ENCODE measurements at regions not wholly inside any gene's neighbourhood (a gene's known extent, or its start where the extent isn't known, plus 50 kb on each side); places are given as distances from the start of the nearest gene placed in this dataset.

- in situ Hi-C loops (cut with HindIII; ENCODE audit: low pct_ligation_motif_present, low sequenced_read_pairs) = no loop called here
- no peak overlapping the region for H3K4me3 ChIP-seq (ENCODE audit: low read depth, low read length)
- H3K27me3 ChIP-seq (replicated peaks) = no peaks in the 10 kb centered on the region
- TF ChIP-seq, protein P1, sequence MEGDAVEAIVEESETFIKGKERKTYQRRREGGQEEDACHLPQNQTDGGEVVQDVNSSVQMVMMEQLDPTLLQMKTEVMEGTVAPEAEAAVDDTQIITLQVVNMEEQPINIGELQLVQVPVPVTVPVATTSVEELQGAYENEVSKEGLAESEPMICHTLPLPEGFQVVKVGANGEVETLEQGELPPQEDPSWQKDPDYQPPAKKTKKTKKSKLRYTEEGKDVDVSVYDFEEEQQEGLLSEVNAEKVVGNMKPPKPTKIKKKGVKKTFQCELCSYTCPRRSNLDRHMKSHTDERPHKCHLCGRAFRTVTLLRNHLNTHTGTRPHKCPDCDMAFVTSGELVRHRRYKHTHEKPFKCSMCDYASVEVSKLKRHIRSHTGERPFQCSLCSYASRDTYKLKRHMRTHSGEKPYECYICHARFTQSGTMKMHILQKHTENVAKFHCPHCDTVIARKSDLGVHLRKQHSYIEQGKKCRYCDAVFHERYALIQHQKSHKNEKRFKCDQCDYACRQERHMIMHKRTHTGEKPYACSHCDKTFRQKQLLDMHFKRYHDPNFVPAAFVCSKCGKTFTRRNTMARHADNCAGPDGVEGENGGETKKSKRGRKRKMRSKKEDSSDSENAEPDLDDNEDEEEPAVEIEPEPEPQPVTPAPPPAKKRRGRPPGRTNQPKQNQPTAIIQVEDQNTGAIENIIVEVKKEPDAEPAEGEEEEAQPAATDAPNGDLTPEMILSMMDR (IDR thresholded peaks at IDR 0.05; ENCODE audit: low read depth, low read length, missing control alignments) = no peak
- H3K27ac ChIP-seq = no peak overlapping the region
- H3K36me3 ChIP-seq (replicated peaks) = no peaks in the 10 kb centered on the region
- no peak for DNase-seq
Observed at GRCh38 chr6:154891901-154892300, 103.2 kb upstream of the TIAM2 start.

- no peak overlapping the region for H3K4me3 ChIP-seq (ENCODE audit: low read depth, low read length)
- no peaks in the 10 kb centered on the region for H3K27me3 ChIP-seq (replicated peaks)
- no peak overlapping the region for H3K27ac ChIP-seq
- in situ Hi-C loops (cut with HindIII; ENCODE audit: low pct_ligation_motif_present, low sequenced_read_pairs) = no loop called here
- TF ChIP-seq, protein P1 (IDR thresholded peaks at IDR 0.05; ENCODE audit: low read depth, low read length, missing control alignments) = no peak
- no peak for DNase-seq
- H3K36me3 ChIP-seq (replicated peaks) = no peaks in the 10 kb centered on the region
Observed at GRCh38 chr6:154893917-154894316, 101.2 kb upstream of the TIAM2 start.

GRCh38 chr6:154894902-154895301, 100.2 kb upstream of the TIAM2 start:
- TF ChIP-seq, protein P1 (IDR thresholded peaks at IDR 0.05; ENCODE audit: low read depth, low read length, missing control alignments) = no peak
- Histone ChIP-seq H3K36me3 (replicated peaks) (no peaks in the 10 kb centered on the region), H3K27me3 (replicated peaks) (no peaks in the 10 kb centered on the region), H3K4me3 (ENCODE audit: low read depth, low read length) (no peak overlapping the region), H3K27ac (no peak overlapping the region)
- DNase-seq = no peak
- in situ Hi-C loops (cut with HindIII; ENCODE audit: low pct_ligation_motif_present, low sequenced_read_pairs) = no loop called here

- no peak overlapping the region for H3K4me3 ChIP-seq (ENCODE audit: low read depth, low read length)
- DNase-seq = no peak
- no peak overlapping the region for H3K27ac ChIP-seq
- no peaks in the 10 kb centered on the region for H3K27me3 ChIP-seq (replicated peaks)
- H3K36me3 ChIP-seq (replicated peaks) = no peaks in the 10 kb centered on the region
- TF ChIP-seq, protein P1 (IDR thresholded peaks at IDR 0.05; ENCODE audit: low read depth, low read length, missing control alignments) = no peak
- in situ Hi-C loops (cut with HindIII; ENCODE audit: low pct_ligation_motif_present, low sequenced_read_pairs) = no loop called here
Observed at GRCh38 chr6:154895841-154896240, 99.3 kb upstream of the TIAM2 start.

- H3K36me3 ChIP-seq (replicated peaks) = no peaks in the 10 kb centered on the region
- H3K27me3 ChIP-seq (replicated peaks) = no peaks in the 10 kb centered on the region
- DNase-seq = no peak
- TF ChIP-seq, protein P1 (IDR thresholded peaks at IDR 0.05; ENCODE audit: low read depth, low read length, missing control alignments) = no peak
- no peak overlapping the region for H3K27ac ChIP-seq
- in situ Hi-C loops (cut with HindIII; ENCODE audit: low pct_ligation_motif_present, low sequenced_read_pairs) = no loop called here
- H3K4me3 ChIP-seq (ENCODE audit: low read depth, low read length) = no peak overlapping the region
Observed at GRCh38 chr6:154898821-154899220, 96.3 kb upstream of the TIAM2 start.

DNA sequence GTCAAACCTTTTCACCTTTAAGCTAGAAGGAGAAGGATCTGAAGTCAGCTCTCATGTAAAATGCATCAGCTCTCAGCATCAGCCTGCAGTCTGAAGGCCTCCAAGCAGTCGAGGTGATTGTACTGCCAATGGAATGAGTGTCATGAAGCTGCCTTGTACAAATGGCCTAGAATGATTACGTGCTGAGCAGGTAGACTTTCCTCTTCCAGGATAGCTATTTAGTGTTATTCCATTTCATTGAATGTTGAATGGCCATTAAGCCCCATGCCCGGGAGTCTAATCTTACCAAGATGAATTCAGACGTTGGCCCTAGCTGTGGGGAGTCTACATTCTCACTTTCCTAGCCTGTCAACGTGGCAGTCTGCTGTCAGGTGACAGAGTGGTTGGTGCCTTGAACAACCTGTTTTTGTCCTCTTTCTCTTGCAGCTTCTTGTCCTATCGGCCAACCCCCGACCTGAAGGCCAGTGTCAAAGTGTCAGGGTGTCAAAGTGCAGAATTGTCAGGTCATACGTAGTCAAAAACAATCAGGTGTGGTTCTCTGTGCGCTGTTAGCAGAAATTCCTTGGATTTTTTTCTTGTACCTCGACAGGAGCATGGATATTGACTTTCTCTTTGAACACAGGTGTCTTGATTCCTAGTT, 95.2 kb upstream of the TIAM2 start:
- no peaks in the 10 kb centered on the region for H3K27me3 ChIP-seq (replicated peaks)
- TF ChIP-seq, protein P1 (IDR thresholded peaks at IDR 0.05; ENCODE audit: low read depth, low read length, missing control alignments) = no peak
- in situ Hi-C loops (cut with HindIII; ENCODE audit: low pct_ligation_motif_present, low sequenced_read_pairs) = no loop called here
- no peak overlapping the region for H3K4me3 ChIP-seq (ENCODE audit: low read depth, low read length)
- no peak overlapping the region for H3K27ac ChIP-seq
- H3K36me3 ChIP-seq (replicated peaks) = no peaks in the 10 kb centered on the region
- no peak for DNase-seq
